HG03039 (cell line): ENCODE measurements at regions not wholly inside any gene's neighbourhood (a gene's known extent, or its start where the extent isn't known, plus 50 kb on each side); places are given as distances from the start of the nearest gene placed in this dataset.
"Not testable (repeated sequence)": the region's sequence is repeated elsewhere in the genome, so short reads cannot be mapped to it uniquely, and the experiment has no call there.

Source experiments
- ATAC-seq: cut with Tn5 transposase; IDR thresholded peaks from one replicate; pipeline ENCODE4 v1.9.1; 2021; ENCODE audit warnings: mild to moderate bottlenecking, moderate library complexity; ENCODE audit not compliant: unreplicated experiment

DNA sequence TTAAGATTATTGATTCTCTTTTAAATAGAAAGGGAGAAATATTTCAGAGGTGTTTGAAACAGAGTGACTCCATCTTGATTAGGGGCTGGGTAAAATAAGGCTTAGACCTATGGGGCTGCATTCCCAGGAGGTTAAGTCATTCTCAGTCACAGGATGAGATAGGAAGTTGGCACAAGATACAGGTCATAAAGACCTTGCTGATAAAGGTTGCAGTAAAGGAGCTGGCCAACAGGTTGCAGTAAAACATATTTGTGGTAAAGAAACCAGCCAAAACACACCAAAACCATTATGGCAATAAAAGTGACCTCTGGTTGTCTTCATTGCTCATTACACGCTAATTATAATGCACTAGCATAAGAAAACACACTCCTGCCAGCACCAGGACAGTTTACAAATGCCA is 165.0 kb downstream of the SPIN4 start:
- ATAC-seq = no peak

DNA sequence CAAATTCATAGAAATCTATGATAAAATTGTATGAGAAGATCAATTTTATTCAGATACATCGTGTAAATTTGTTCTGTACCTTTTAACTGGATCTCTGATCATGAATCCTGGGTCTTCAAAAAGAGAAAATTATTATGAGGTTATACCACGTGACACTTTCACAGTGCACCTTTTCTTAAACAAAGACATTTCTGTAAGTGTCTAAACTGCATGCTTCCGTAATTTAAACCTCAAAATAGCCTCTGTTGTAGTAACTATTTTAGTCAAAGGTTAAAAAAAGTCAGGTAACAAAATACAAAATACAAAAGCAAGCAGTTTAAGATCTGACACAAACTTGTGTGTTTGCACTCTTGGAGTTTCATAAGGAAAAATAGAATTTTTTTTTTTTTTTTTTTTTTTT is 171.3 kb downstream of the SPIN4 start:
- not testable (repeated sequence) for ATAC-seq

DNA sequence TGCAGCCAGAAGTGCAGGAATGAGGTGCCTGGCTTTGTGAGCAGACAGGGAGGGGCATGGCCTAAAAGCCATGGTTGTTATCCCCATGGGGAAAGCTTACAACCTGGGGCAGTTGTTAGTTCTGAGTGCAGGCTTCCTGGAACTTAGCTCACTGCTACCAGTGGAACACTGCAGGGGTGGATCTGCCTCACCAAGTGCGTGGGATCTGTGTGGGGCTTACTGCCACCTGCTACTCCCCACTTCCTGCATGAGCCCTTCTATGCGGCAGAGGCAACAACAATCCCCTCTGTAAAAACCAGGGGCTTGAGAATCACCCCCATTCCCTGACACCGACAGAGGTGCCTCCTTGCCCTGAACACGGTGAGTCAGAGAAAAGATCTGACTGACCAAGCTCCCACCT is 174.6 kb downstream of the SPIN4 start:
- ATAC-seq = not testable (repeated sequence)

DNA sequence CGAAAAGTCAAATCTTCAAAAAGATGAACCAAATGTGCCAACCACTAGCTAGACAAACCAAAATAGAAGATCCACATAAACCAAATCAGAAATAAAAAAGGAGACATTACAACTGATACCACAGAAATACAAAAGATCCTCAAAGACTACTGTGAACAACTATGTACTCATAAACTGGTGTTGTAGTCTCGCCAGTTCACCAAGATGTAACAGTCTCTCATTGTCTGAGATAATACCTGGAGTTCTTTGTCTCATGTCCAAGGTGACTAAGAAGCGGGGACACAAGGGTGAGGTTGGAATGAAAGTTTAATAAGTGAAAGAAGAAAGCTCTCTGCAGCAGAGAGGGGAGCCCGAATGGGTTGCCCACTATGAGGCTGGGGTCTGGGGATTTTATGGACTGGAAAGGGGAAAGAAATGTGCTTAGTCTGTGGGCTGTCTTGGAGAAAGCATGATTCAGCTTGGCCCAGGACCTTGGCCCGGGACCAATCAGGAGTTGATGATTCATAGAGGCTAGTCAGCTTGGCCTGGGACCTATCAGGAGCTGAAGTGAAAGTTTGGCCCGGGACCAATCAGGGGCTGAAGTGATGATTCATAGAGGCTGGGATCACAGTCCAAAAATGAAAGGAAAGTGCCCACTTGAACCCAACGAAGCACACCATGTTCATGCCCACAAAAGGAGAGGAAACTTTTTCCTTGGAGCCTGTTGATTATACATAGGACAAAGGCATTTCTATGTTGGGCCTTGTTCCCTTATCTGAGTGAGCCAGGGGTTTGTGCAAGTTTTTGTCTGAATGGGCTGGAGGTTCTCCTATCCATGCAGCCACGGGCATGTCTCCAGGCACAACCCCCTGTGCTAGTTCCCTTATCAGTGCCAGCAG is 177.1 kb downstream of the SPIN4 start:
- ATAC-seq = not testable (repeated sequence)

DNA sequence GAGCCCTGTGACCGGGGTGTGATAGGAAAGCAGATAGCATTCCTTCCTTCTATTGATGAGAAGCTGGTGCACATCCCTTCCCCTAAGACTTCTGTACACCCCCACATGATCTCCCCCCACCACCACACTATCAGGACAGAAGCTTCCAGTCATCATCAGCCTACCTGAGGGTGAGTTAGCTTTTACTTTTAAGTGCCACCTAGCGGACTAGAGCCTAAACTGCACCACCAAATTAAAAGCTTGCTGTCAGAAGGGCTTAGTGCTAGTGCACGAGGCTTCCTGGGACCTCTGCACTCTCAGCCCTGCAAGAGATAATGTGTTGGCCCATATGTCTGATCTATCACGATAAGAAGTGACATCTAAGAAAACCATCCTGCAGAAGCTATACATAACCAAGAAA is 181.7 kb downstream of the SPIN4 start:
- not testable (repeated sequence) for ATAC-seq

DNA sequence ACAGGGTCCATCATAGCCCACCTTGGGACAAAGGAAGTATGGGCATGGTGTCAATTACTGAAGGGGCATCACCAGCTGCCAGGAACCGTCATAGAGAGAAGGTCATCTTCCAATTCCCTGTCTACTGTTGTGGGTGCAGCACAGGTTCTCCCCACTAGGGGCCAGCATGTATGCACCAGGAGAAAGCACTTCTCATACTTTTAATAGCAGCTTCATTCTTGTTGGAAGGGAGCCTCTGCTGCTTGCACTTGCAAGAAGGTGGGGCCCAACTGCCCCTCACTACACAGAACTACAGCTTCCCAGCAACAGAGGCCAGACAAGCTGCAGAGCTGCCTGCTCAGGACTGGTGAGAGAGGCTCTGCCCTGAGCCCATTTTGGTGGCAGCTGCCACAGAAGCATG is 182.2 kb downstream of the SPIN4 start:
- ATAC-seq = not testable (repeated sequence)

DNA sequence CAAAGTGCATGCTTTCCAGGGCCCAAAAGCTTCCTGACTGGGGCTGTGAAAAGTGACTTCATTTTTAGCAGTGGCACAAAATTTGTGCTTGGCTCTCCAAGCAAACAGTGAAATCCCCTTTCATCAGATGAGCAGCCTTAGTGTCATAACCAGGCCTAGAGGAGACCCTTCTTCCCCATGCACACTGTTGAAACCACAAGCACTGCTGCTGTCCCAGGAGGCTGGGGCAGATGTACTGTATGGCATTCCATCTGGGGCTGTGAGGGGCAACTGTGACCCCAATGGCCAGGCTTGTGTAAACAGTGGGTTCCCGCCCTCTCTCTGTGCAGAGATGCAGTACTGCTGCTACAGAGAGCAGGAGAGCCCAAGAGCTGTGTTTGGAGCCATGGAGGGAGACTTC is 184.1 kb downstream of the SPIN4 start:
- ATAC-seq = not testable (repeated sequence)

DNA sequence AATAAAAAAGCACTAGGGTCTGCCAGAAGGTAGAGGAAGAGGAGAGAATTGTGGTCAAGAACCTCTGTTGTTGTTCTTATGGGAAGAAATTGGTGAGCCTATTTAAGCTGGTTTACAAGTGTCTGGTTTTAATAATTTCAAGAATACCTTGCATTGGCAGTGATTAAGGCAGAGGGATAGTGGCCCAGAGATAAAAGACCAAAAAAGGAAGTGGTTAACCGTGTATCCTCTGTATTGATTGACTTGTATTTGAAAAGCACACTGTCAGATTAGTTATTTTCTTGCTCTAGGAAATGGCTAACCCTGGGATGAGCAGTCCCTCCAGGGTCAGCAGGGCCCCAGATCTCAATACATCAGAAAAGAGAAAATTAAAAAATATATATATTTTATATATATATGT is 190.1 kb downstream of the SPIN4 start:
- not testable (repeated sequence) for ATAC-seq

DNA sequence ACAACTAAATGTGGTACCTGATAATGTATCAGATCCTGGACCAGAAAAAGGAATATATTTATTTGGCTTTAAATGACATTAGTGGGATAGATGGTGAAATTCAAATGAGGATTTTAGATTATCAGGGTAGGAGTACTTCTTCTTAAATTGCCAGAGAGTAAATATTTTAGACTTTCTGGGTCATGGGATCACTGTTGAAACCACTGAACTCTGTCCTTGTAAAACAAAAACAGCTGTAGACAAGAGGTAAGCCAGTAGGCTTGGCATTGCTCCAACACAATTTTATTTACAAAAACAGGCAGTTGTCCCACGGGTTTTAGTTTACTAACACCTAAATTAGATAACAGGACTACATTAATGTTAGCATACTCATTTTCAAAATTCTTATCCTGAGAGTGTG is 190.8 kb downstream of the SPIN4 start:
- ATAC-seq = not testable (repeated sequence)

DNA sequence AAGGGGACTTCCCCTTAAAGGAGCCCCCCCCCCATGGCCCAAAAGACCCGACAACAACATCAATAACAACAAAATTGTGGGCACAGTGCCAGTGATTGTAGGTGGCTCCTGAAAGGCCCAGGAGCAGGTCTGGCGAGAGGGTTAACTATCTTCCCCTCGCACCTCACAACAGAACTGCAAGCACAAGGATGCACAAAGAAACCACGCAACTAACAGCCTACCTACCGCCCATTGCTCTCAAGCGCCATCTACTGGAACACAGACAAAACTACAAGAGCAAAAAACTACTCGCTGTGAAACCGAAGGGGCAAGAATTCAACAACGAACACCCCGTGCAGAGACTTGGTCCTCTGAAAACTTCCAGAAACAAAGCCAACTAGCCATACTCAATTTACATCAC is 205.6 kb downstream of the SPIN4 start:
- ATAC-seq = not testable (repeated sequence)

DNA sequence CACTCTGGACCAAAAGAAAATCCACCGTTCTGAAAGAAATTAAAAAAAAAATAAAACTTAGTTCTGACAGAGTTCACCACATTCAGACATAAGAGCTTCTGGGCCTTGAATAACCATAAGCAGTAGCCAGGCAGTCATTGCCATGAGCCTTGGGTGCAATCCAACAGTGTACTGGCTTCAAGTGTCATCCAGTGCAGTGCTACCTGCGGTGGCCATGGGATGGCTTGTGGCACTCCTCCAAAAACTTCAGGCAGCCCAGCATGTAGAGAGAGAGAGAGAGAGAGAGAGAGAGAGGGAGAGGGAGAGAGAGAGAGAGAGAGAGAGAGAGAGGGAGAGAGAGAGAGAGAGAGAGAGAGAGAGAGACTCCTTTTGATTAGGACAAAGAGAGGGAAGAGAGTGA is 208.5 kb downstream of the SPIN4 start:
- ATAC-seq = not testable (repeated sequence)

DNA sequence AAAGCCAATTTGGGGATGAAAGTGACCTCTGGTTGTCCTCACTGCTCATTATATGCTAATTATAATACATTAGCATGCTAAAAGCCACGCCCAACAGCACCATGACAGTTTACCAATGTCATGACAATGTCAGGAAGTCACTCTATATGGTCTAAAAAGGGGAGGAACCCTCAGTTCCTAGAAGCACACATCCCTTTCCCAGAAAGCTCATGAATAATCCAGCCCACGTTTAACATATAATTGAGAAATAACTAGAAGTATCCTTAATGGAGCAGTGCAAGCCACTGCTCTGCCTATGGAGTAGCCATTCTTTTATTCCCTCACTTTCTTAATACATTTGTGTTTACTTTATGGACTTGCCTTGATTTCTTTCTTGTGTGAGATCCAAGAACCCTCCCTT is 215.3 kb downstream of the SPIN4 start:
- not testable (repeated sequence) for ATAC-seq

DNA sequence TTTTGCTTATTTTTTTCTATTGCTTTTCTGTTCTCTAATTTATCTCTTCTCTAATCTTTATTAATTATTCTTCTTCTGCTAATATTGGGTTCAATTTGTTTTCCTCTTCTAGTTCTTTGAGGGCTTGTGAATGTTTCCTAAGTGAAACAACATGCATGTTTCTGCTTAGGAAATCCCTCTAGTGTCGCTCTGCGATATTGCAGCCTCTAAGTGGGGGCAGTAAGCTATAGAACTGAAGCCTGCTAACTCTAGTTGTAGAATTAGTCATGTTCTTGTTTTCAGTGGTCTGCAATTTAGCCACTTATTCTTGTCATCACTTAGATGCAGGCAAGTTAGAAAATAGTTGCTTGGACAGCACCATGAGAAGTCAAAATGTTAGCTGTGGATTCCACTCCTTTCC is 222.6 kb downstream of the SPIN4 start:
- peak; percentile 67 for ATAC-seq

DNA sequence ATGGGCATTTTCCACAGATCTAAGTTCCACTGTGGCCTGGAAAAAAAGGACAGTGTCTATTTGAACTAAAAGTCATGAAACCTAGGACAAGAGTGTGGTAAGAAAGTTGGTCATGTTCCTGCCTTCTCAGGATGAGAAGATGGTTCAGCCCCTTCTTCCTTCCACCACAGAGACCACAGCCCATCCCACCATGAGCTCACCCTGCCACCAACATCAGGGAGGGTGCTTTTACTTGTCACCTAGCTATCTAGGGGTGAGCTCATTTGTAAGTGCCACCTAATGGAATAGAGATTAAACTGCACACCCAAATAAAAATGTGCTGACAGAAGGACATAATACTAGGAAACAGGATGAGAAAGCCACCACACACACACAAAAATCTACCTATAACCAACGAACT is 235.9 kb downstream of the SPIN4 start:
- no peak for ATAC-seq

DNA sequence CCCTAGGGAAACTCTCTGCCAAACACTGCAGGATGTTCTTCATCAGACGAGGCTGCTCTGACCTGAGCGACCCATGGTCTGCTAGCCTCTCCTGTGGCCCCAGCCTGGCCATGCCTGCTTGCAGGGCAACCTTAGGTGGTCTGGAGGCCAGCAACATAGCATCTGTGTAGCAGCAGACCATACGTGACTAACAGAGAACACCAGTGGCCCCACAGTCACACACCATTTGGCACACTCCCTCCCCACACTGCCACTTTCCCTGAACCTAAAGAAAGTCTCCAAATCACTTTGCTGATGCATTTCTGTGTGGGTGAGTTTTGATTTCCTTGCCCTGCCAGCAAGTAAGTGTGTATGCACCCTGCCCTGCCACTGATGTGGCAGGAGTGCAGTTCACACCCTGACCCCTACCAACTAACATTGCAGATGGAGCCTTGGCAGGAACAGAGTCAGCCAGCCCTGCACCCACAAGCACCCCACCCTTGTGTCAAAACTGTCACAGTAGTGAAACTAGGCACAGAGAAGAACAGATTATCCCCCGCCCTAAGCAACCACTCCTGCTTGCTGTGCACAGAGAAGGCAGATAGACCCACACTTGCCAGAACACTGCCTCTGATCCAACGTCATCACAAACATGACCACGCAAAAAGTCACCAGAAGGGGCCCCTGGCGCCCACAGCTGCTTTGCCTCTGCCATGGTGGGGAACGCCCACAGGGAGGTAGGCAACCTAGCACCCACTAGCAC is 249.1 kb downstream of the SPIN4 start:
- ATAC-seq = no peak

DNA sequence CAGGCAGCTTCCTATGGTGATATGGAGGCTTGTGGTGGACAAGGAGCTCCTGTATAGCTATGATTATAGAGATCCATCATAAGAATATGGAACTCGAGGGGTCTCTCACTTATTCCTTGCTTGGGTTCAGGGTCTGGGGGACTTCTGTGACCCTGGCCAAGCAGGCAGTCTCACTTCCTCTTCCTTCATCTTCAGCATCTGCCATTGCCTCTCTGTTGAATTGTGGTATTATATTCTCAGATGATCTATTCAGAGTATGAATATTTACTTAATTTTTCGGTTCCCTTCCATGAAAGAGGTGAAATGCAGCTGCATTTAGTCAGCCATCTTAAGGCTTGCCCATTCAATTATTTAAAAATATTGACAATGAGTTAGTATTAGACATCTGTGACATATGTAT is 292.9 kb downstream of the SPIN4 start:
- no peak for ATAC-seq

DNA sequence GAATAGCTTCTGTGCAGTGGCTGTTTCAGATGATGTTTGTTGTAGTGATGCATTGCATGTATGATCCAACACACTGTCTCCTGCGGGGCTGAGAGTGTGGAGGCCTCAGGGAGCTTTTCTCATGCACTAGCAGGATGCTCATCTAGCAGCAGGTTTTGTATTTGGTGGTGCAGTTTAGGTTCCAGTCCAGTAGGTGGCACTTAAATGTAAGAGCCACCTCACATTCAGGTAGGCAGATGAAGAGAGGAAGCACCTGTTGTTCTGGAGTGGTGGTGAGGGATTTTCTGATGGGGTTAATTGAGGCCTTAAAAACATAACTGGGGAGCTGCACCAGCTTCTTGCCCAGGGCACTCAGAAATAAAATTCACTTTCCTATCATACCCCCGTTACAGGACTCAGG is 300.9 kb downstream of the SPIN4 start:
- no peak for ATAC-seq

DNA sequence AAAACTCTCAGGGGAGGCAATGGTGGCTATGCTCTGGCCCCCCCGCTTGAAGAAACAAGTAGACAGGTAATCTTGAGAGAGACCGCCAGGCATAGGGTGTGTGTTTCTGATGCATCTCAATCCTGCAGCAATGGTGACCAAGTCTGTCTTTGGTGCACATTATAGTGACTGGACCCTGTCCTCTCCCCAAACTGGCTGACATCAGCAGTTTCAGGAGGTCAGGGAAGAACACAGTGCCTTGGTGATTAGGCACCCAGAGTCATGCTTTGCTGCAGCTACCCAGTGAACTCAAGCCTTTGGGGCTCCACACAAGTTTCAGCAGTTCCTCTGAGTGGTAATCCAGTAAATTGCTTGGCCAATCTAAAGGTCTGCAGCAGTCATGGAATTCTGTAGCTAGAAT is 318.3 kb downstream of the SPIN4 start:
- ATAC-seq = no peak

DNA sequence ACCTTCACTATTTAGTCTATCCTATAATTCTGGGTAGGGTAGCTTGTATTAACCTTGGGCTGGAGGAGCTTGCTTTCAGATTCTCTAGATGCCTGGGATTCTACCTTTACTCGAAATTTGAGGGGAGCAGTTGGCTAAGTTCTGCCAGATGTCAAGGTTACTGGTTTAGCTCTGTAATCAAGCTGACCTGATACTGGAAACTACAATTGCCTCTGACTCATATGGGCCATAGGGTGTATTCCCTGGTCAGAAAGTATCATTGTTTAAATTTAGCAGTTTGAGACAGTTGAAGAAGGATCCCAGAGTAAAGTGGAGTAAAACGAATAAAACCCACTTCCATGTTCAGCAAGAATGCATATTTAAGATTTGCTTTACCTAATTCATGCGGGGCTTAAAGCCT is 337.6 kb downstream of the SPIN4 start:
- ATAC-seq = no peak

DNA sequence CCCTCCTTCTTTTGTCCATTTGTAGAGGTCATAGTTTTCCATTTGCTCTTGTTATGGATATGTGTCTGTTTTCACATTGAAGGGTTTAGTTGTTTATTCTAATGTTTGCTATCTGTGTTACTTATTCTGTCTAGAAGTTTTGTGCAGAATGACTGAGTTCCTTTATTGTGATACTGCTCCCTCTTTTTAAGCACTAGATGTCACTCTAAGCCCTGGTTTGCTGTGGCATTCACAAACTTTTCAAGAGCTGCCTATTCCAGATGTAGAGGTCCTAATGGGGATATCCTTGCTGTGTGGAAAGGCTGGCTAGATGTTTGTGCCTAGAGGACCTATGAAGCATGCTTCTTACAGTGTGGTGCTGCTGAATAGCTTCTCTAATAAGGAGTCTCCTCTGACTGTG is 338.6 kb downstream of the SPIN4 start:
- no peak for ATAC-seq

DNA sequence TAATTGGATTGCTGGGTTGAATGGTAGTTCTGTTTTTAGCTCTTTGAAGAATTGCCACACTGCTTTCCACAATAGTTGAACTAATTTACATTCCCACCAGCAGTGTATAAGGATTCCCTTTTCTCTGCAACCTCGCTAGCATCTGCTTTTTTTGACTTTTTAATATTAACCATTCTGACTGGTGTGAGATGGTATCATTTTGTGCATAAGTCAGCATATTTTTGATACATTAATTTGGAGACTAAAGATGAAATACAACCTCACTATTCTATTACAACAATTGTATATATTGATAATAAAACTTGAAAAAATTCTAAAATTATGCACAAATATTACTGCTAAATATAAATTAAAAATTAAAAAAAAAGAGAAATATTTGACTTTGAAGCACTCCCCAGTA is 350.9 kb downstream of the SPIN4 start:
- ATAC-seq = not testable (repeated sequence)
